PFSK-1 (cell line): ENCODE measurements at regions not wholly inside any gene's neighbourhood (a gene's known extent, or its start where the extent isn't known, plus 50 kb on each side); places are given as distances from the start of the nearest gene placed in this dataset.

Experiments
- FOXP2 ChIP-seq: optimal IDR thresholded peaks from 2 replicates; pipeline ENCODE3; 2011; ENCODE audit warnings: borderline replicate concordance, control low read depth, inconsistent platforms; ENCODE audit not compliant: insufficient read depth; ENCODE audit errors: extremely low read length, extremely low read depth
- POLR2AphosphoS5 ChIP-seq: IDR thresholded peaks from 2 replicates; pipeline ENCODE4 v1.6.1; 2012; ENCODE audit warnings: low read depth, mild to moderate bottlenecking, control low read depth, low read length, moderate library complexity
- REST ChIP-seq, 2 experiments: IDR thresholded peaks; 2 replicates each; pipeline versions ENCODE4 v1.6.1 to v1.8.0; 2011 to 2012; ENCODE audit warnings: low read depth in 2 of 2, low read length in 2 of 2, control low read depth in 1 of 2, inconsistent platforms in 1 of 2, mild to moderate bottlenecking in 1 of 2, moderate library complexity in 1 of 2; ENCODE audit not compliant: insufficient read depth in 1 of 2
- SIN3A ChIP-seq: IDR thresholded peaks from 2 replicates; pipeline ENCODE4 v1.6.1; 2012; ENCODE audit warnings: mild to moderate bottlenecking, low read length, moderate library complexity, borderline replicate concordance; ENCODE audit not compliant: insufficient read depth
- TAF1 ChIP-seq: IDR thresholded peaks from 2 replicates; pipeline ENCODE4 v1.6.1; 2012; ENCODE audit warnings: low read length, control low read depth, borderline replicate concordance; ENCODE audit not compliant: insufficient read depth

GRCh38 chr14:98951521-98952152 is 320.4 kb downstream of the BCL11B start:
- no peak for TF ChIP-seq POLR2AphosphoS5
- TF ChIP-seq REST (IDR thresholded peaks at IDR 0.05; ENCODE audit: insufficient read depth in 1 of 2, low read depth in 2 of 2, low read length in 2 of 2): no peak
- no peak for TF ChIP-seq TAF1
- TF ChIP-seq SIN3A: no peak
- no peak for TF ChIP-seq FOXP2
